Mucosa of descending colon (tissue), 3 donors: ENCODE measurements at regions not wholly inside any gene's neighbourhood (a gene's known extent, or its start where the extent isn't known, plus 50 kb on each side); places are given as distances from the start of the nearest gene placed in this dataset.
A peak's percentile ranks its signal among the peaks of the same experiment; 100 is the strongest.

Source experiments
- ATAC-seq: fragments of 200-7000 bp; cut with Tn5 transposase; one replicate; pipeline ENCODE4 v1.9.1; 2020; ENCODE audit warnings: mild to moderate bottlenecking, moderate library complexity
- DNase-seq, 3 donors: peaks; one replicate each; pipeline ENCODE4 v3.0.0-alpha.2; 2020
- H3K36me3 ChIP-seq: fragments of 200-600 bp; one replicate; pipeline ENCODE4 v1.8.0; 2021; ENCODE audit warnings: low read depth, mild to moderate bottlenecking
- H3K4me1 ChIP-seq: fragments of 200-600 bp; one replicate; pipeline ENCODE4 v1.8.0; 2021; ENCODE audit warnings: low read depth, mild to moderate bottlenecking
- H3K4me3 ChIP-seq: fragments of 200-600 bp; one replicate; pipeline ENCODE4 v1.8.0; 2021; ENCODE audit warnings: mild to moderate bottlenecking
- H3K9me3 ChIP-seq: fragments of 200-600 bp; one replicate; pipeline ENCODE4 v1.8.0; 2021; ENCODE audit warnings: mild to moderate bottlenecking
- intact Hi-C, 2 donors: fragments of 100-400 bp; cut with DNase I in 1 of 2; cut with micrococcal nuclease in 1 of 2; formaldehyde crosslinking; loops; one replicate each; pipeline versions ENCODE4 v1.11.0 to v1.11.1; 2022; cut with DNase I, micrococcal nuclease
- TF ChIP-seq, protein P1 (sequence below): fragments of 200-600 bp; IDR thresholded peaks from one replicate; pipeline ENCODE4 v1.8.0; 2022; ENCODE audit warnings: antibody characterized with exemption, mild to moderate bottlenecking
- donor health status: DM: no; HTN: no; CAD: no; lungs with moderate emphysema.
- donor health status: DM: no; HTN: no; CAD: no.
- donor health status: DM: no; HTN: yes; CAD: no.

DNA sequence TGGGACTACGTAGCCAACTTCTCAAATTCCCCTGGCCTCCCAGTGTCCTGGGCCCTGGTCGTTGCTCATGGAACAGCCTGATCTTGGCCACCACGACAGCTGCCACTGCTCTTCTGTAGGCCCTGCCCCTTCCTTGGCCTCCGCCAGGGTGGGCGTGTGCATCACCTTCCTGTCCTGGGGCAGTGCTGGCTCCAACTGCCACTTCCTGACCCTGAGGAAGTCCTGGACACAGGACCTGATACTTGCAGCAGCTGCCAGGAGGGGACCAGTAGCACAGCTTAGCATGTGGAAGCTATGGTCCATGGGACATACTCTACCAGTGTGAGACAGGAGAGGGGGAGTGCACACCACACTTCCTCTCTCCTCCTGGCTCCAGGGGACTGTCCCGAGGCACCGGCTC lies 145.2 kb downstream of the TENT4A start:
- no peaks in the 10 kb centered on the region for H3K4me1 ChIP-seq
- intact Hi-C loops, result no loop called here
- DNase-seq, result no peak
- ATAC-seq, result peak; percentile 13
- no peak overlapping the region for H3K4me3 ChIP-seq
- H3K9me3 ChIP-seq, result no peaks in the 10 kb centered on the region
- TF ChIP-seq, protein P1, sequence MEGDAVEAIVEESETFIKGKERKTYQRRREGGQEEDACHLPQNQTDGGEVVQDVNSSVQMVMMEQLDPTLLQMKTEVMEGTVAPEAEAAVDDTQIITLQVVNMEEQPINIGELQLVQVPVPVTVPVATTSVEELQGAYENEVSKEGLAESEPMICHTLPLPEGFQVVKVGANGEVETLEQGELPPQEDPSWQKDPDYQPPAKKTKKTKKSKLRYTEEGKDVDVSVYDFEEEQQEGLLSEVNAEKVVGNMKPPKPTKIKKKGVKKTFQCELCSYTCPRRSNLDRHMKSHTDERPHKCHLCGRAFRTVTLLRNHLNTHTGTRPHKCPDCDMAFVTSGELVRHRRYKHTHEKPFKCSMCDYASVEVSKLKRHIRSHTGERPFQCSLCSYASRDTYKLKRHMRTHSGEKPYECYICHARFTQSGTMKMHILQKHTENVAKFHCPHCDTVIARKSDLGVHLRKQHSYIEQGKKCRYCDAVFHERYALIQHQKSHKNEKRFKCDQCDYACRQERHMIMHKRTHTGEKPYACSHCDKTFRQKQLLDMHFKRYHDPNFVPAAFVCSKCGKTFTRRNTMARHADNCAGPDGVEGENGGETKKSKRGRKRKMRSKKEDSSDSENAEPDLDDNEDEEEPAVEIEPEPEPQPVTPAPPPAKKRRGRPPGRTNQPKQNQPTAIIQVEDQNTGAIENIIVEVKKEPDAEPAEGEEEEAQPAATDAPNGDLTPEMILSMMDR, result no peak
- H3K36me3 ChIP-seq, result no peaks in the 10 kb centered on the region

DNA sequence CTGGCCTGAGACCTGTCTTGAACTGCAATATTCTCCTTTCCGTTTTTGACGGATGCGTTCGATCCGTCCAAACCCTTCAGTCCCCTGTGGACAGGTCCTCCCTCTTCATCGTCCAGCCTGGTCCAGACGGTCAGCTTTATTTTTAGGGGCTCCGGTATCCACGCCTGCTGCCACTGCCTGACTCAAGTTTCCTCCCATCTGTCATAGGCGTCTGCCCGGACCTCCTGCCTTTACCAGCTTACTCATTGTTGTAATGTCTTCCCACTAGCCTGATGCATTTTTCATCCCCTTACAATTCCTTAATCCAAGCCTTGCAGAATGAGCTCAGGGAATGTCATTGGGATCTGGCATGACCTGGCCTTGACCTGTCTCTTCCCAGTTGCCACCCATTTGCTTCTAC lies 145.8 kb downstream of the TENT4A start:
- no peaks in the 10 kb centered on the region for H3K4me1 ChIP-seq
- TF ChIP-seq, protein P1, result no peak
- H3K4me3 ChIP-seq, result no peak overlapping the region
- no peaks in the 10 kb centered on the region for H3K9me3 ChIP-seq
- DNase-seq, result no peak
- H3K36me3 ChIP-seq, result no peaks in the 10 kb centered on the region
- ATAC-seq, result no peak
- intact Hi-C loops, result no loop called here

DNA sequence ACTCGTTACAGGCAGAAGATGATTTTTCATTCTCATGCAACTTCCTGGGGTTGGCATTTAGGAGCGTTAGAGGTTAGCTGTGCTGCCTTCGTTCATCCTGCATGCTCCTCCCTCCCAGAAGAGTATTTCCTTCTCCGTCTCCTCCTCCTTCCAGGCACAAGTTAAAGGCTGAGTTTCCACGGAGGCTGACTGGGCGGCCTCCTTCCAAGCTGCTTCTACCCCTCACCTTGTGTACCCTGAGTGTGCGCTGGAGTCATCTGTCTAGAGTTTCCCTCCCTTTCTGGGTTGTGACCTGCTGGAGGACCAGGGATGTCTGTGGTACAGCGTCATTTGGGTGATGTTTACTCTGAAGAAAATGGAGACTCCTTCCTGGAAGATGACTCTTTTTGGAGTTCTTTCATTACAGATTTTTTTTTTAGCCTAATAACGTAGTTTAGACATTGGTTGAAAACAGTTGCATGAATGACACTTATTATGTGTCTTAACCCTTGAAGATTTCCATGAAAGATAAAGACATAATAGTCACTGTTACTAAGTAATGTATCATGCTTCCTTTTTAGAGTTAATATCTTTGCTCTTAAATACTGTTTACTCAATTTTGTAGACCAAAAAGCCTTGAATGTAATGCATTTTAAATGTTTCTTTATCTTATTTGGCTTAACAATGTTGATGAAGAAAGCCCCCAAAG lies 146.9 kb downstream of the TENT4A start:
- H3K36me3 ChIP-seq, result no peaks in the 10 kb centered on the region
- DNase-seq (no peak), ATAC-seq (no peak)
- H3K4me1 ChIP-seq, result no peaks in the 10 kb centered on the region
- H3K9me3 ChIP-seq, result no peaks in the 10 kb centered on the region
- H3K4me3 ChIP-seq, result no peak overlapping the region
- intact Hi-C loops, result no loop called here
- TF ChIP-seq, protein P1, result no peak

DNA sequence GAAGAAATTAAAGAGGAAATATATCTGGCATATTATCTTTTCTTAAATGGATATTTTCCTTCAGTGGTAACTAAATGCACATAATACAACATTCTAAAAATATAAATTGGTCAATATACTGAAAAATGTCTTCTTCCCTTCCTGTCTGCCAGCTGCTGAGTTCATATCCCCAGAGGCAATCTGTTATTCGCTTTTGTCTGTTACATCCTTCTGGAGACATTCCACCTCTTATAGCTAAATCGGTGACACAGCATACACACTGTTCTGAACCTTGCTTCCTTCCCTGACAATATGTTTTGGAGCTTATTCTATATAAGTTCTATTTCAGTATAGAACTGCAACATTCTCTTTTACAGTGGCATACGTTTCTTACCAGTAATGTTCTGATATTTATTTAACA lies 147.8 kb downstream of the TENT4A start:
- TF ChIP-seq, protein P1, result no peak
- Histone ChIP-seq H3K9me3 (no peaks in the 10 kb centered on the region), H3K36me3 (no peaks in the 10 kb centered on the region), H3K4me3 (no peak overlapping the region), H3K4me1 (no peaks in the 10 kb centered on the region)
- intact Hi-C loops, result no loop called here
- DNase-seq, result no peak
- ATAC-seq, result no peak

DNA sequence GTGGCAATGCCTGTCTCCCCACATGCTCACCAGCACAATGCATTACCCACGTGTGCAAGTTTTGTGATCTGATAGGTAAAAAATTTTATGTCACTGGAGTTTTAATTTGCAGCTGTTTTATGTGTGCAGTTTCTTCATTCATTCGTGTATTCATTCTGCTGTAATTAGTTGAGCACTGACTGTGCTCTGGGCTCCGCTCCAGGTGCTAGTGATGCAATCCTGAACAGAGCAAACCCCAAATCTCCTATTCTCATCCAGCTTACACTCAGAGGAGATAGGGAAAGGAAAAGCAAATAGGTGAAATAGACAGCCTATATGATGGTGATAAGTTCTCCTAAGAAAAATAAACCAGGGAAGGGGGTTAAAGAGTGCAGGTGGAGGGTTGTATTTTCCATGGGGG lies 148.4 kb downstream of the TENT4A start:
- Histone ChIP-seq H3K36me3 (no peaks in the 10 kb centered on the region), H3K4me3 (no peak overlapping the region), H3K4me1 (no peaks in the 10 kb centered on the region), H3K9me3 (no peaks in the 10 kb centered on the region)
- DNase-seq, result no peak
- intact Hi-C loops, result no loop called here
- TF ChIP-seq, protein P1, result no peak
- no peak for ATAC-seq

DNA sequence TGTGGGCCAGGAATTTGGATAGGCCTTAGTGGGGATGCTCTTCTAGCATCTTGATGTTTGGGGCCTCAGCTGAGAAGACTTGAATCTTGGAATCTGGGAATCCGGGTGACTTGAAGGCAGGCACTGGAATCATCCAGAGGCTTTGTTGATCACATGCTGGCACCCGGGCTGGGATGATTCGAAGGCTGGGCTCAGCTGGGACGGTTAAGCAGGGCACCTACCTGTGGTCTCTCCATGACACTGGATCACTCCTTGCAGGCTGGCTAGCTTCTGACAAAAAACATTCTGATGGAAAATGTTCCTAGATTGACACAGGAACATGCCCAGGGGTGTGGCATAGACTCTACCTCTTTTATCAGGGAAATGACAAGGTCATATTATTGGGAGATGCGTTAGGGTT lies 149.1 kb downstream of the TENT4A start:
- Histone ChIP-seq H3K36me3 (no peaks in the 10 kb centered on the region), H3K9me3 (no peaks in the 10 kb centered on the region), H3K4me1 (no peaks in the 10 kb centered on the region), H3K4me3 (no peak overlapping the region)
- DNase-seq (no peak), ATAC-seq (no peak)
- TF ChIP-seq, protein P1, result no peak
- intact Hi-C loops, result no loop called here
